Smooth muscle cell (in vitro differentiated cells): ENCODE measurements at regions not wholly inside any gene's neighbourhood (a gene's known extent, or its start where the extent isn't known, plus 50 kb on each side); places are given as distances from the start of the nearest gene placed in this dataset.
A peak's percentile ranks its signal among the peaks of the same experiment; 100 is the strongest.

ENCODE experiments used
- DNase-seq: peaks from one replicate; lab custom pipeline; 2025; ENCODE audit not compliant: unreplicated experiment; lab: John Stamatoyannopoulos, UW
- H2AFZ ChIP-seq: fragments of 200-600 bp; sonication (generic); 2 replicates; pipeline ENCODE4 v1.6.0; 2016; ENCODE audit warnings: antibody characterized with exemption, low read depth, mild to moderate bottlenecking
- H3F3A ChIP-seq: fragments of 200-600 bp; sonication (generic); 2 replicates; pipeline ENCODE4 v1.6.0; 2017; ENCODE audit warnings: antibody characterized with exemption, low read depth
- H3K27ac ChIP-seq: fragments of 200-600 bp; sonication (generic); 2 replicates; pipeline ENCODE4 v1.5.1; 2016; ENCODE audit warnings: low read depth, mild to moderate bottlenecking
- H3K27me3 ChIP-seq: fragments of 200-600 bp; sonication (generic); 2 replicates; pipeline ENCODE4 v1.6.1; 2016; ENCODE audit warnings: low read depth, mild to moderate bottlenecking
- H3K36me3 ChIP-seq: fragments of 200-600 bp; sonication (generic); 2 replicates; pipeline ENCODE4 v1.5.1; 2016; ENCODE audit warnings: low read depth
- H3K4me1 ChIP-seq: fragments of 200-600 bp; sonication (generic); 2 replicates; pipeline ENCODE4 v1.5.1; 2016; ENCODE audit warnings: low read depth
- H3K4me2 ChIP-seq: fragments of 200-600 bp; sonication (generic); 2 replicates; pipeline ENCODE4 v1.6.0; 2016; ENCODE audit warnings: mild to moderate bottlenecking
- H3K4me3 ChIP-seq: fragments of 200-600 bp; sonication (generic); 2 replicates; pipeline ENCODE4 v1.5.1; 2016; ENCODE audit warnings: mild to moderate bottlenecking
- H3K79me2 ChIP-seq: fragments of 200-600 bp; sonication (generic); 2 replicates; pipeline ENCODE4 v1.6.0; 2016; ENCODE audit warnings: low read depth, mild to moderate bottlenecking
- H3K9ac ChIP-seq: fragments of 200-600 bp; sonication (generic); 2 replicates; pipeline ENCODE4 v1.6.0; 2016; ENCODE audit warnings: low read depth
- H3K9me3 ChIP-seq: fragments of 200-600 bp; sonication (generic); replicated peaks from 2 replicates; pipeline ENCODE4 v1.5.1; 2016; ENCODE audit warnings: low read depth
- H4K20me1 ChIP-seq: fragments of 200-600 bp; sonication (generic); 2 replicates; pipeline ENCODE4 v1.6.0; 2016; ENCODE audit warnings: low read depth
- WGBS: methylation state at CpG from one replicate; pipeline ENCODE4 v1.1.7; 2016; ENCODE audit warnings: low lambda C conversion rate; 5-methylcytosine and 5-hydroxymethylcytosine counted together
- TF ChIP-seq, protein P1 (sequence below): fragments of 200-600 bp; sonication (generic); IDR thresholded peaks from 2 replicates; pipeline ENCODE4 v1.5.1; 2017; ENCODE audit warnings: borderline replicate concordance, mild to moderate bottlenecking, antibody characterized with exemption; ENCODE audit not compliant: insufficient read depth, poor library complexity, severe bottlenecking

- no peaks in the 10 kb centered on the region for H3K79me2 ChIP-seq
- no peak overlapping the region for H3K9ac ChIP-seq
- H3K27me3 ChIP-seq: no peaks in the 10 kb centered on the region
- H3K4me3 ChIP-seq: no peak overlapping the region
- H3K9me3 ChIP-seq: no peaks in the 10 kb centered on the region
- H3K4me2 ChIP-seq: no peak overlapping the region
- no peaks in the 10 kb centered on the region for H3F3A ChIP-seq
- WGBS: 74% methylated on average over 4 of the region's 4 CpGs
- TF ChIP-seq, protein P1, sequence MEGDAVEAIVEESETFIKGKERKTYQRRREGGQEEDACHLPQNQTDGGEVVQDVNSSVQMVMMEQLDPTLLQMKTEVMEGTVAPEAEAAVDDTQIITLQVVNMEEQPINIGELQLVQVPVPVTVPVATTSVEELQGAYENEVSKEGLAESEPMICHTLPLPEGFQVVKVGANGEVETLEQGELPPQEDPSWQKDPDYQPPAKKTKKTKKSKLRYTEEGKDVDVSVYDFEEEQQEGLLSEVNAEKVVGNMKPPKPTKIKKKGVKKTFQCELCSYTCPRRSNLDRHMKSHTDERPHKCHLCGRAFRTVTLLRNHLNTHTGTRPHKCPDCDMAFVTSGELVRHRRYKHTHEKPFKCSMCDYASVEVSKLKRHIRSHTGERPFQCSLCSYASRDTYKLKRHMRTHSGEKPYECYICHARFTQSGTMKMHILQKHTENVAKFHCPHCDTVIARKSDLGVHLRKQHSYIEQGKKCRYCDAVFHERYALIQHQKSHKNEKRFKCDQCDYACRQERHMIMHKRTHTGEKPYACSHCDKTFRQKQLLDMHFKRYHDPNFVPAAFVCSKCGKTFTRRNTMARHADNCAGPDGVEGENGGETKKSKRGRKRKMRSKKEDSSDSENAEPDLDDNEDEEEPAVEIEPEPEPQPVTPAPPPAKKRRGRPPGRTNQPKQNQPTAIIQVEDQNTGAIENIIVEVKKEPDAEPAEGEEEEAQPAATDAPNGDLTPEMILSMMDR: no peak
- no peaks in the 10 kb centered on the region for H3K36me3 ChIP-seq
- peak overlapping the region; percentile 30 for H2AFZ ChIP-seq
- DNase-seq: no peak
- no peak overlapping the region for H3K27ac ChIP-seq
- no peaks in the 10 kb centered on the region for H3K4me1 ChIP-seq
- no peaks in the 10 kb centered on the region for H4K20me1 ChIP-seq
Measured at GRCh38 chr13:54975676-54976075, 1947.1 kb downstream of the OLFM4 start.

- no peak overlapping the region for H3K4me3 ChIP-seq
- no peak for DNase-seq
- 70% methylated on average over 3 of the region's 3 CpGs for WGBS
- H3K36me3 ChIP-seq: no peaks in the 10 kb centered on the region
- no peaks in the 10 kb centered on the region for H3K27me3 ChIP-seq
- H3F3A ChIP-seq: no peaks in the 10 kb centered on the region
- H3K27ac ChIP-seq: no peak overlapping the region
- no peaks in the 10 kb centered on the region for H3K4me1 ChIP-seq
- no peaks in the 10 kb centered on the region for H3K9me3 ChIP-seq
- H3K9ac ChIP-seq: no peak overlapping the region
- no peaks in the 10 kb centered on the region for H4K20me1 ChIP-seq
- H2AFZ ChIP-seq: no peak overlapping the region
- no peaks in the 10 kb centered on the region for H3K79me2 ChIP-seq
- peak overlapping the region; percentile 30 for H3K4me2 ChIP-seq
- TF ChIP-seq, protein P1: no peak
Measured at GRCh38 chr13:54980651-54981050, 1952.0 kb downstream of the OLFM4 start.

DNA sequence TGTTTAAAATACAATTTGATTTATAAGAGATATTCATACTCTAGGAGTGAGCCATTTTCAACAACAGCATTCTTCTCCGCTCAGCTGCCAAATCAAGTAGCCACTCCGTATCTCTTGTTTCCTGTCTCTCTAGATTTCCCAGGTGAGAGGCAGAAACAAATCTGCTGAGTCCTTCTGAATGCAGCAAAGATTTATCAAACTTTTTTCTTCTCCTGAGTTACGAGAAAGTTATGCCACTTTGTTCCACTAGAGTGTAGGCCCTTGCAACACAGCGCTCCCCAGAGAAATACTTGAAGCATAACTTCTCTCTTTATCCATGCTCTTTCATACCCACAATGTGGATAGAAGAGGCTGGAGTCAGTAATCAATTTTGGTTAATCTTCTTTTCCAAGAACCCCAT lies 1960.8 kb downstream of the OLFM4 start:
- no peaks in the 10 kb centered on the region for H3K36me3 ChIP-seq
- no peak overlapping the region for H2AFZ ChIP-seq
- H3K9me3 ChIP-seq: no peaks in the 10 kb centered on the region
- no peaks in the 10 kb centered on the region for H4K20me1 ChIP-seq
- no peak for DNase-seq
- WGBS: 92% methylated on average over 4 of the region's 4 CpGs
- no peak overlapping the region for H3K4me2 ChIP-seq
- no peaks in the 10 kb centered on the region for H3F3A ChIP-seq
- no peaks in the 10 kb centered on the region for H3K27me3 ChIP-seq
- H3K4me3 ChIP-seq: no peak overlapping the region
- H3K79me2 ChIP-seq: no peaks in the 10 kb centered on the region
- H3K9ac ChIP-seq: no peak overlapping the region
- TF ChIP-seq, protein P1: no peak
- H3K4me1 ChIP-seq: no peaks in the 10 kb centered on the region
- no peak overlapping the region for H3K27ac ChIP-seq

DNA sequence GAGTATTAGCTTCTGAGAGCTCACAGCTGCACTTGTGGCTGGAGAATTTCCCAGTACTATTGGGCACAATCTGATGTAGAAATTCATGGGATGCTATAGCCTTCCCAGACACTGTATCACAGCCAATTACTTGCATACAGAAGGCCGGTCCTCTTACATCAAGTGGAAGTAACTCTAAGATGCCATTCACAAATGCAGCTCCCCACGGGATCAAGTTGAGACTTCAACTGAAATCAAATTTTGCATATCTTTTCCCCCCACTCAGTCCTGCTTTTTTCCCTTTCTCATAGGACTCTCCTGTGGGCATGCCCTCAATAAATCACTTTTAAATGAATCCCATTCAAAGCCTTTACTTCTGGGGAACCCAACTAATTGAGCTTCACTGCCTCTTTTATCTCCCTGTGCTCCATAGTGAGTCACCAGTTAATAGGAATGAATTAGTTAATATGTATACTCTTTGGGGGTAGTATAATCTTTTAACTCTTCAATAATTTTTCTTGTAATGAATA lies 1970.8 kb downstream of the OLFM4 start:
- H3K4me1 ChIP-seq: no peaks in the 10 kb centered on the region
- H3K27me3 ChIP-seq: no peaks in the 10 kb centered on the region
- 96% methylated on average over 2 of the region's 2 CpGs for WGBS
- no peak overlapping the region for H2AFZ ChIP-seq
- H3K4me2 ChIP-seq: no peak overlapping the region
- TF ChIP-seq, protein P1: no peak
- no peaks in the 10 kb centered on the region for H3F3A ChIP-seq
- no peaks in the 10 kb centered on the region for H3K36me3 ChIP-seq
- no peak overlapping the region for H3K27ac ChIP-seq
- H3K79me2 ChIP-seq: no peaks in the 10 kb centered on the region
- DNase-seq: no peak
- H3K4me3 ChIP-seq: no peak overlapping the region
- no peak overlapping the region for H3K9ac ChIP-seq
- H4K20me1 ChIP-seq: no peaks in the 10 kb centered on the region
- H3K9me3 ChIP-seq: no peaks in the 10 kb centered on the region
